ENCODE measurements at regions not wholly inside any gene's neighbourhood (a gene's known extent, or its start where the extent isn't known, plus 50 kb on each side); places are given as distances from the start of the nearest gene placed in this dataset.

DNA sequence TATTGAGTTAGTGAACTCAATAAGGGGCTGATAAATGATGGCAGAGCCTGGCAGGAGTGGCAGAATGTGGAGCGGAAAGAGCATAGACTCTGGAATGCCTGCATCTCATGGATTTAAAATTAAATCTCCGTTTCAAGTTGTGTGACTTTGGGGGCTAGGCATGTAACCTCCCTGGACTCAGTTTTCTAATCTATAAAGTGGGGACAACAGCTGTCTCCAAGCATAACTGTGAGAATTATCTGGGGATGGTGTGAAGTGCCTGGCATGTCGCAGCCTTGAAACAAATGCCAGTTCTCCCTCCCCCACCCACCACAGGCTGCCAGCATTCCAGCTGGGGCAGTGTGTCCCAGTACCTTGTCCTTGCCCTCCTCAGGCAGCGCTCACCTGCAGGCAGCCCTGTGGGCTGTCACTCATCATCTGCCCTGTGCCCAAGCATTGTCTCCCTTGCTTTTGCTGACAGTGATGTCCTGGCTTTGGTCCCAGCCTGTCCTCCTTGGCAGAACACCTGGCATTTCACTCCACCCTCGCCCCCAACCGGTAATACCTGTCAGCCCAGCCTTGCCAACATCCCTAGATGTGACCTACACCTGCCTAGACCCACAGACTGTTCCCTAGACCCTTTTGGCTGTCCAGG is 129.6 kb downstream of the MRM1 start:
- Histone ChIP-seq H3K36me3 (ENCODE audit: control insufficient read depth in 2 of 2, insufficient read depth in 1 of 2, low read length in 2 of 2) (no peaks in the 10 kb centered on the region), H3K9me3 (ENCODE audit: control insufficient read depth, insufficient read depth, low read depth, low read length) (no peaks in the 10 kb centered on the region), H3K27ac (ENCODE audit: extremely low read depth, low read depth, low read length) (no peak overlapping the region), H3K4me1 (ENCODE audit: control insufficient read depth, insufficient read depth, low read length) (peaks cover 9% of the 10 kb centered on the region; the same call in 1 of the 2 replicates), H3K4me3 (ENCODE audit: low read depth, low read length) (no peak overlapping the region)
- POLR2A ChIA-PET = no interaction called here
- CTCF ChIA-PET = no interaction called here
- TF ChIP-seq ZNF777 (tag by site-specific recombination; IDR thresholded peaks at IDR 0.05; ENCODE audit: borderline replicate concordance) (no peak), ZNF610 (tag by site-specific recombination; IDR thresholded peaks at IDR 0.05; ENCODE audit: borderline replicate concordance) (no peak), KLF16 (tag by site-specific recombination; IDR thresholded peaks at IDR 0.05) (no peak), ZNF830 (tag by site-specific recombination; IDR thresholded peaks at IDR 0.05; ENCODE audit: low read depth) (no peak), SCRT1 (tag by site-specific recombination; IDR thresholded peaks at IDR 0.05; ENCODE audit: borderline replicate concordance) (no peak), ZNF211 (tag by site-specific recombination; IDR thresholded peaks at IDR 0.05; ENCODE audit: low read depth) (no peak), SP2 (tag by site-specific recombination; IDR thresholded peaks at IDR 0.05) (no peak), ZNF10 (tag by site-specific recombination; IDR thresholded peaks at IDR 0.05) (no peak), KLF1 (tag by site-specific recombination; IDR thresholded peaks at IDR 0.05) (no peak), ZNF501 (tag by site-specific recombination; IDR thresholded peaks at IDR 0.05) (no peak), ZNF544 (tag by site-specific recombination; IDR thresholded peaks at IDR 0.05) (no peak), ZNF140 (tag by site-specific recombination; IDR thresholded peaks at IDR 0.05) (no peak), ZBTB20 (tag by site-specific recombination; IDR thresholded peaks at IDR 0.05) (no peak), ZNF354C (tag by site-specific recombination; IDR thresholded peaks at IDR 0.05; ENCODE audit: borderline replicate concordance, low read depth) (no peak), ZNF600 (tag by site-specific recombination; IDR thresholded peaks at IDR 0.05) (no peak), EGR2 (tag by site-specific recombination; IDR thresholded peaks at IDR 0.05; ENCODE audit: low read depth) (no peak)
- TF ChIP-seq, protein P1, sequence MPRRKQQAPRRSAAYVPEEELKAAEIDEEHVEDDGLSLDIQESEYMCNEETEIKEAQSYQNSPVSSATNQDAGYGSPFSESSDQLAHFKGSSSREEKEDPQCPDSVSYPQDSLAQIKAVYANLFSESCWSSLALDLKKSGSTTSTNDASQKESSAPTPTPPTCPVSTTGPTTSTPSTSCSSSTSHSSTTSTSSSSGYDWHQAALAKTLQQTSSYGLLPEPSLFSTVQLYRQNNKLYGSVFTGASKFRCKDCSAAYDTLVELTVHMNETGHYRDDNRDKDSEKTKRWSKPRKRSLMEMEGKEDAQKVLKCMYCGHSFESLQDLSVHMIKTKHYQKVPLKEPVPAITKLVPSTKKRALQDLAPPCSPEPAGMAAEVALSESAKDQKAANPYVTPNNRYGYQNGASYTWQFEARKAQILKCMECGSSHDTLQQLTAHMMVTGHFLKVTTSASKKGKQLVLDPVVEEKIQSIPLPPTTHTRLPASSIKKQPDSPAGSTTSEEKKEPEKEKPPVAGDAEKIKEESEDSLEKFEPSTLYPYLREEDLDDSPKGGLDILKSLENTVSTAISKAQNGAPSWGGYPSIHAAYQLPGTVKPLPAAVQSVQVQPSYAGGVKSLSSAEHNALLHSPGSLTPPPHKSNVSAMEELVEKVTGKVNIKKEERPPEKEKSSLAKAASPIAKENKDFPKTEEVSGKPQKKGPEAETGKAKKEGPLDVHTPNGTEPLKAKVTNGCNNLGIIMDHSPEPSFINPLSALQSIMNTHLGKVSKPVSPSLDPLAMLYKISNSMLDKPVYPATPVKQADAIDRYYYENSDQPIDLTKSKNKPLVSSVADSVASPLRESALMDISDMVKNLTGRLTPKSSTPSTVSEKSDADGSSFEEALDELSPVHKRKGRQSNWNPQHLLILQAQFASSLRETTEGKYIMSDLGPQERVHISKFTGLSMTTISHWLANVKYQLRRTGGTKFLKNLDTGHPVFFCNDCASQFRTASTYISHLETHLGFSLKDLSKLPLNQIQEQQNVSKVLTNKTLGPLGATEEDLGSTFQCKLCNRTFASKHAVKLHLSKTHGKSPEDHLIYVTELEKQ (tag by site-specific recombination; IDR thresholded peaks at IDR 0.05; ENCODE audit: borderline replicate concordance) = no peak
- TF ChIP-seq, protein P2, sequence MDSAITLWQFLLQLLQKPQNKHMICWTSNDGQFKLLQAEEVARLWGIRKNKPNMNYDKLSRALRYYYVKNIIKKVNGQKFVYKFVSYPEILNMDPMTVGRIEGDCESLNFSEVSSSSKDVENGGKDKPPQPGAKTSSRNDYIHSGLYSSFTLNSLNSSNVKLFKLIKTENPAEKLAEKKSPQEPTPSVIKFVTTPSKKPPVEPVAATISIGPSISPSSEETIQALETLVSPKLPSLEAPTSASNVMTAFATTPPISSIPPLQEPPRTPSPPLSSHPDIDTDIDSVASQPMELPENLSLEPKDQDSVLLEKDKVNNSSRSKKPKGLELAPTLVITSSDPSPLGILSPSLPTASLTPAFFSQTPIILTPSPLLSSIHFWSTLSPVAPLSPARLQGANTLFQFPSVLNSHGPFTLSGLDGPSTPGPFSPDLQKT (IDR thresholded peaks at IDR 0.05; ENCODE audit: borderline replicate concordance, low read depth, low read length) = no peak
- TF ChIP-seq, protein P3, sequence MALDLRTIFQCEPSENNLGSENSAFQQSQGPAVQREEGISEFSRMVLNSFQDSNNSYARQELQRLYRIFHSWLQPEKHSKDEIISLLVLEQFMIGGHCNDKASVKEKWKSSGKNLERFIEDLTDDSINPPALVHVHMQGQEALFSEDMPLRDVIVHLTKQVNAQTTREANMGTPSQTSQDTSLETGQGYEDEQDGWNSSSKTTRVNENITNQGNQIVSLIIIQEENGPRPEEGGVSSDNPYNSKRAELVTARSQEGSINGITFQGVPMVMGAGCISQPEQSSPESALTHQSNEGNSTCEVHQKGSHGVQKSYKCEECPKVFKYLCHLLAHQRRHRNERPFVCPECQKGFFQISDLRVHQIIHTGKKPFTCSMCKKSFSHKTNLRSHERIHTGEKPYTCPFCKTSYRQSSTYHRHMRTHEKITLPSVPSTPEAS (tag by site-specific recombination; IDR thresholded peaks at IDR 0.05) = no peak
- TF ChIP-seq, protein P4, sequence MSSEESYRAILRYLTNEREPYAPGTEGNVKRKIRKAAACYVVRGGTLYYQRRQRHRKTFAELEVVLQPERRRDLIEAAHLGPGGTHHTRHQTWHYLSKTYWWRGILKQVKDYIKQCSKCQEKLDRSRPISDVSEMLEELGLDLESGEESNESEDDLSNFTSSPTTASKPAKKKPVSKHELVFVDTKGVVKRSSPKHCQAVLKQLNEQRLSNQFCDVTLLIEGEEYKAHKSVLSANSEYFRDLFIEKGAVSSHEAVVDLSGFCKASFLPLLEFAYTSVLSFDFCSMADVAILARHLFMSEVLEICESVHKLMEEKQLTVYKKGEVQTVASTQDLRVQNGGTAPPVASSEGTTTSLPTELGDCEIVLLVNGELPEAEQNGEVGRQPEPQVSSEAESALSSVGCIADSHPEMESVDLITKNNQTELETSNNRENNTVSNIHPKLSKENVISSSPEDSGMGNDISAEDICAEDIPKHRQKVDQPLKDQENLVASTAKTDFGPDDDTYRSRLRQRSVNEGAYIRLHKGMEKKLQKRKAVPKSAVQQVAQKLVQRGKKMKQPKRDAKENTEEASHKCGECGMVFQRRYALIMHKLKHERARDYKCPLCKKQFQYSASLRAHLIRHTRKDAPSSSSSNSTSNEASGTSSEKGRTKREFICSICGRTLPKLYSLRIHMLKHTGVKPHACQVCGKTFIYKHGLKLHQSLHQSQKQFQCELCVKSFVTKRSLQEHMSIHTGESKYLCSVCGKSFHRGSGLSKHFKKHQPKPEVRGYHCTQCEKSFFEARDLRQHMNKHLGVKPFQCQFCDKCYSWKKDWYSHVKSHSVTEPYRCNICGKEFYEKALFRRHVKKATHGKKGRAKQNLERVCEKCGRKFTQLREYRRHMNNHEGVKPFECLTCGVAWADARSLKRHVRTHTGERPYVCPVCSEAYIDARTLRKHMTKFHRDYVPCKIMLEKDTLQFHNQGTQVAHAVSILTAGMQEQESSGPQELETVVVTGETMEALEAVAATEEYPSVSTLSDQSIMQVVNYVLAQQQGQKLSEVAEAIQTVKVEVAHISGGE (tag by site-specific recombination; conservative IDR thresholded peaks at IDR 0.05; ENCODE audit: low read depth) = no peak

Data from HEK293 (cell line).